ENCODE measurements at regions not wholly inside any gene's neighbourhood (a gene's known extent, or its start where the extent isn't known, plus 50 kb on each side); places are given as distances from the start of the nearest gene placed in this dataset.

DNA sequence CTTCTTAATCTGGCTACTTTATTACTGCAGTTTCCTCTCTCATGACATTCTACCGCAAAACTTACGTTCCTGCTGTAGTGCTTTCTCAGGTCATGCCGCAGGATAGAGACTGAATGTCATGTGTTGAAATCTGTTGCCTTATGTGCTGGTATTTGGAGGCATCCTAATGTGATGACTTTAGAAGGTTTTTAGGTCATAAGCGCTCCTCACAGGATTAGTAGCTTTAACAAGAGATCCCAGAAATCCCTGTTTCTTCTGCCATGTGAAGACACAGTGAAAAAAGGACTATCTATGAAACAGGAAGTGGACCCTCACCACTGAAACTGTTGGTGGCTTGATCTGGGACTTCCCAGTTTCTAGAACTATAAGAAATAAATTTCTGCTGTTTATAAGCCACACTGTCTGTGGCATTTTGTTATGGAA, 209.3 kb downstream of the LACC1 start:
- H3K27ac ChIP-seq (ENCODE audit: low read depth in 1 of 2, low read length in 2 of 2): no peak overlapping the region
- no peak overlapping the region for H2AFZ ChIP-seq (ENCODE audit: insufficient read depth, low read depth, low read length, poor library complexity, severe bottlenecking)
- peaks cover 27% of the 10 kb centered on the region for H3K4me1 Mint-ChIP-seq
- H3K9ac ChIP-seq (ENCODE audit: insufficient read depth, low read length, poor library complexity, severe bottlenecking): no peak overlapping the region
- peaks cover 9 to 23% of the 10 kb centered on the region in 2 donors for H3K4me1 ChIP-seq (ENCODE audit: control insufficient read depth in 1 of 2, insufficient read depth in 2 of 2, low read length in 2 of 2)
- no peaks in the 10 kb centered on the region for H3K36me3 ChIP-seq (replicated peaks in 1 of 2; ENCODE audit: control insufficient read depth in 1 of 2, insufficient read depth in 2 of 2, low read length in 2 of 2)
- H3K9me3 ChIP-seq (replicated peaks in 1 of 2; ENCODE audit: control insufficient read depth in 1 of 2, insufficient read depth in 1 of 2, low read length in 2 of 2): peaks cover 2 to 11% of the 10 kb centered on the region in 2 donors
- no peaks in the 10 kb centered on the region for H3K27me3 Mint-ChIP-seq (ENCODE audit: low read depth in 3 of 3)
- peak overlapping the region in 1 of 7 donors; percentile 61 for H3K27ac Mint-ChIP-seq
- H3K9me3 Mint-ChIP-seq: peaks cover 6 to 15% (median 10%) of the 10 kb centered on the region in 7 donors
- 40% methylated on average over 1 of the region's 4 CpGs for WGBS (ENCODE audit: insufficient coverage)
- no peaks in the 10 kb centered on the region for H3K27me3 ChIP-seq (ENCODE audit: control insufficient read depth in 2 of 2, insufficient read depth in 2 of 2, low read length in 2 of 2)
- TF ChIP-seq, protein P1, sequence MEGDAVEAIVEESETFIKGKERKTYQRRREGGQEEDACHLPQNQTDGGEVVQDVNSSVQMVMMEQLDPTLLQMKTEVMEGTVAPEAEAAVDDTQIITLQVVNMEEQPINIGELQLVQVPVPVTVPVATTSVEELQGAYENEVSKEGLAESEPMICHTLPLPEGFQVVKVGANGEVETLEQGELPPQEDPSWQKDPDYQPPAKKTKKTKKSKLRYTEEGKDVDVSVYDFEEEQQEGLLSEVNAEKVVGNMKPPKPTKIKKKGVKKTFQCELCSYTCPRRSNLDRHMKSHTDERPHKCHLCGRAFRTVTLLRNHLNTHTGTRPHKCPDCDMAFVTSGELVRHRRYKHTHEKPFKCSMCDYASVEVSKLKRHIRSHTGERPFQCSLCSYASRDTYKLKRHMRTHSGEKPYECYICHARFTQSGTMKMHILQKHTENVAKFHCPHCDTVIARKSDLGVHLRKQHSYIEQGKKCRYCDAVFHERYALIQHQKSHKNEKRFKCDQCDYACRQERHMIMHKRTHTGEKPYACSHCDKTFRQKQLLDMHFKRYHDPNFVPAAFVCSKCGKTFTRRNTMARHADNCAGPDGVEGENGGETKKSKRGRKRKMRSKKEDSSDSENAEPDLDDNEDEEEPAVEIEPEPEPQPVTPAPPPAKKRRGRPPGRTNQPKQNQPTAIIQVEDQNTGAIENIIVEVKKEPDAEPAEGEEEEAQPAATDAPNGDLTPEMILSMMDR (IDR thresholded peaks at IDR 0.05): no peak
- H3K4me2 ChIP-seq (replicated peaks; ENCODE audit: extremely low read depth, low read length, poor library complexity, severe bottlenecking): no peak overlapping the region
- intact Hi-C loops (cut with micrococcal nuclease): no loop called here
- no peak overlapping the region for H3K4me3 ChIP-seq (replicated peaks in 1 of 3; ENCODE audit: low read depth in 2 of 3, low read length in 3 of 3)
- no peaks in the 10 kb centered on the region for H4K20me1 ChIP-seq (ENCODE audit: insufficient read depth, low read length)
- H3K36me3 Mint-ChIP-seq: no peaks in the 10 kb centered on the region
- H3K79me2 ChIP-seq (ENCODE audit: insufficient read depth, low read length): no peaks in the 10 kb centered on the region
- peak in 2 of 3 donors; percentile 15 to 37 for DNase-seq
- no peak overlapping the region for H3K4me3 Mint-ChIP-seq

DNA sequence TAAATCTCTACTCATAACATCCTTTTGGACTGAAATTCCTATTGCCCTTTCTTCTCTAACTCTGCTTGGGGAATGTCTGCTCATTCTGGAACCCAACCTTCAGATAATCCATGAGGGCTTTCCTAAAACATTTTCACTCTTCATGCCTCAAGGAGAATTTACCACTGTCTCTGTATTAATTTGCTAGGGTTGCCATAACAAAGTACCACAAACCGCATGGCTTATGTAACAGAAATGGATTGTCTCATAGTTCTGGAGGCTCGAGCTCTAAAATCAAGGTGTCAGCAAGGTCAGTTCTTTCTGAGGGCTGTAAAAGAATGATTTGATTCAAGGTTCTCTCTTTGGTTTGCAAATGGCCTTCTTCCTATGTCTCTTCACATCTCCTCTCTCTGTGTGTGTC, 209.7 kb downstream of the LACC1 start:
- WGBS (ENCODE audit: insufficient coverage): 57% methylated on average over 1 of the region's 2 CpGs
- Histone ChIP-seq H3K4me2 (replicated peaks; ENCODE audit: extremely low read depth, low read length, poor library complexity, severe bottlenecking) (no peak overlapping the region), H3K4me3 (replicated peaks in 1 of 3; ENCODE audit: low read depth in 2 of 3, low read length in 3 of 3) (no peak overlapping the region), H3K27ac (ENCODE audit: low read depth in 1 of 2, low read length in 2 of 2) (no peak overlapping the region), H3K36me3 (replicated peaks in 1 of 2; ENCODE audit: control insufficient read depth in 1 of 2, insufficient read depth in 2 of 2, low read length in 2 of 2) (no peaks in the 10 kb centered on the region), H3K4me1 (ENCODE audit: control insufficient read depth in 1 of 2, insufficient read depth in 2 of 2, low read length in 2 of 2) (peaks cover 9 to 23% of the 10 kb centered on the region in 2 donors), H2AFZ (ENCODE audit: insufficient read depth, low read depth, low read length, poor library complexity, severe bottlenecking) (no peak overlapping the region), H4K20me1 (ENCODE audit: insufficient read depth, low read length) (no peaks in the 10 kb centered on the region), H3K79me2 (ENCODE audit: insufficient read depth, low read length) (no peaks in the 10 kb centered on the region), H3K9ac (ENCODE audit: insufficient read depth, low read length, poor library complexity, severe bottlenecking) (no peak overlapping the region), H3K9me3 (replicated peaks in 1 of 2; ENCODE audit: control insufficient read depth in 1 of 2, insufficient read depth in 1 of 2, low read length in 2 of 2) (peaks cover 2 to 6% of the 10 kb centered on the region in 2 donors), H3K27me3 (ENCODE audit: control insufficient read depth in 2 of 2, insufficient read depth in 2 of 2, low read length in 2 of 2) (no peaks in the 10 kb centered on the region)
- H3K4me1 Mint-ChIP-seq: peaks cover 27% of the 10 kb centered on the region
- no peaks in the 10 kb centered on the region for H3K27me3 Mint-ChIP-seq (ENCODE audit: low read depth in 3 of 3)
- no peaks in the 10 kb centered on the region for H3K36me3 Mint-ChIP-seq
- H3K9me3 Mint-ChIP-seq: peaks cover 6 to 15% (median 10%) of the 10 kb centered on the region in 7 donors
- TF ChIP-seq, protein P1 (IDR thresholded peaks at IDR 0.05): no peak
- intact Hi-C loops (cut with micrococcal nuclease): no loop called here
- no peak overlapping the region for H3K4me3 Mint-ChIP-seq
- DNase-seq: no peak
- peak overlapping the region in 2 of 7 donors; percentile 13 to 36 for H3K27ac Mint-ChIP-seq
